Neural progenitor cell (in vitro differentiated cells): ENCODE measurements at regions not wholly inside any gene's neighbourhood (a gene's known extent, or its start where the extent isn't known, plus 50 kb on each side); places are given as distances from the start of the nearest gene placed in this dataset.

Experiments
- DNase-seq: peaks from one replicate; pipeline ENCODE4 v3.0.0-alpha.2; 2016; ENCODE audit warnings: low spot score
- H2AFZ ChIP-seq: fragments of 200-600 bp; sonication (generic); replicated peaks from 2 replicates; pipeline ENCODE4 v1.6.1; 2016; ENCODE audit warnings: antibody characterized with exemption
- H3F3A ChIP-seq: fragments of 200-600 bp; sonication (generic); 2 replicates; pipeline ENCODE4 v1.6.1; 2016; ENCODE audit warnings: antibody characterized with exemption, low read depth
- H3K27ac ChIP-seq: fragments of 200-600 bp; sonication (generic); 2 replicates; pipeline ENCODE4 v1.5.1; 2016; ENCODE audit warnings: mild to moderate bottlenecking
- H3K27me3 ChIP-seq: fragments of 200-600 bp; sonication (generic); 2 replicates; pipeline ENCODE4 v1.6.1; 2016; ENCODE audit warnings: mild to moderate bottlenecking, moderate library complexity
- H3K36me3 ChIP-seq: fragments of 200-600 bp; sonication (generic); 2 replicates; pipeline ENCODE4 v1.5.1; 2016
- H3K4me1 ChIP-seq: fragments of 200-600 bp; sonication (generic); 2 replicates; pipeline ENCODE4 v1.6.1; 2016; ENCODE audit warnings: mixed run types
- H3K4me2 ChIP-seq: fragments of 200-600 bp; sonication (generic); 2 replicates; pipeline ENCODE4 v1.6.1; 2016
- H3K4me3 ChIP-seq: fragments of 200-600 bp; sonication (generic); 2 replicates; pipeline ENCODE4 v1.5.1; 2016
- H3K79me2 ChIP-seq: fragments of 200-600 bp; sonication (generic); 2 replicates; pipeline ENCODE4 v1.6.1; 2016; ENCODE audit warnings: low read depth
- H3K9ac ChIP-seq: fragments of 200-600 bp; sonication (generic); 2 replicates; pipeline ENCODE4 v1.6.1; 2016
- H3K9me3 ChIP-seq: fragments of 200-600 bp; sonication (generic); 2 replicates; pipeline ENCODE4 v1.5.1; 2016; ENCODE audit warnings: low read depth
- H4K20me1 ChIP-seq: fragments of 200-600 bp; sonication (generic); 2 replicates; pipeline ENCODE4 v1.6.1; 2016; ENCODE audit warnings: low read depth
- H3K27ac Mint-ChIP-seq: 3 replicates; pipeline ENCODE4 v1.8.0; 2021; ENCODE audit warnings: mixed read lengths
- H3K27me3 Mint-ChIP-seq: 2 replicates; pipeline ENCODE4 v1.8.0; 2022; ENCODE audit warnings: low read depth, mild to moderate bottlenecking, inconsistent platforms, moderate library complexity, mixed read lengths; ENCODE audit not compliant: insufficient read depth
- H3K36me3 Mint-ChIP-seq: 3 replicates; pipeline ENCODE4 v1.8.0; 2021; ENCODE audit warnings: mixed read lengths
- H3K4me1 Mint-ChIP-seq: 3 replicates; pipeline ENCODE4 v1.8.0; 2021; ENCODE audit warnings: mixed read lengths
- H3K4me3 Mint-ChIP-seq: 3 replicates; pipeline ENCODE4 v1.8.0; 2021; ENCODE audit warnings: mild to moderate bottlenecking, moderate library complexity, mixed read lengths
- H3K9me3 Mint-ChIP-seq: 3 replicates; pipeline ENCODE4 v1.8.0; 2020; ENCODE audit warnings: mixed read lengths
- CTCF ChIP-seq: fragments of 200-600 bp; sonication (generic); IDR thresholded peaks from 2 replicates; pipeline ENCODE4 v1.5.1; 2017; ENCODE audit warnings: antibody characterized with exemption, mild to moderate bottlenecking
- EZH2 ChIP-seq: fragments of 200-600 bp; sonication (generic); IDR thresholded peaks from 2 replicates; pipeline ENCODE4 v1.6.1; 2017; ENCODE audit warnings: antibody characterized with exemption, mild to moderate bottlenecking, moderate library complexity
- EZH2phosphoT487 ChIP-seq: fragments of 200-600 bp; sonication (generic); IDR thresholded peaks from 2 replicates; pipeline ENCODE4 v1.6.1; 2017; ENCODE audit warnings: antibody characterized with exemption

GRCh38 chr18:1774261-1774660, 797.0 kb downstream of the METTL4 start:
- no peaks in the 10 kb centered on the region for H3K36me3 Mint-ChIP-seq
- no peak for DNase-seq
- H3K27ac ChIP-seq: no peak overlapping the region
- TF ChIP-seq CTCF (no peak), EZH2 (no peak), EZH2phosphoT487 (no peak)
- H3K4me3 ChIP-seq: no peak overlapping the region
- H3K4me1 Mint-ChIP-seq: no peaks in the 10 kb centered on the region
- H3K4me2 ChIP-seq: no peak overlapping the region
- no peaks in the 10 kb centered on the region for H3K27me3 ChIP-seq
- H3K27ac Mint-ChIP-seq: no peak overlapping the region
- no peaks in the 10 kb centered on the region for H3K9me3 Mint-ChIP-seq
- H3K9ac ChIP-seq: no peak overlapping the region
- no peaks in the 10 kb centered on the region for H3K36me3 ChIP-seq
- H3K9me3 ChIP-seq: no peaks in the 10 kb centered on the region
- no peaks in the 10 kb centered on the region for H3K4me1 ChIP-seq
- no peaks in the 10 kb centered on the region for H3K79me2 ChIP-seq
- no peaks in the 10 kb centered on the region for H3F3A ChIP-seq
- no peak overlapping the region for H3K4me3 Mint-ChIP-seq
- H2AFZ ChIP-seq: no peak overlapping the region
- no peaks in the 10 kb centered on the region for H4K20me1 ChIP-seq
- peaks cover 3% of the 10 kb centered on the region for H3K27me3 Mint-ChIP-seq

GRCh38 chr18:1777843-1778242, 793.5 kb downstream of the METTL4 start:
- H3K9ac ChIP-seq: no peak overlapping the region
- no peaks in the 10 kb centered on the region for H3K36me3 ChIP-seq
- Mint-ChIP-seq H3K9me3 (no peaks in the 10 kb centered on the region), H3K4me1 (no peaks in the 10 kb centered on the region), H3K4me3 (no peak overlapping the region), H3K27ac (no peak overlapping the region), H3K36me3 (no peaks in the 10 kb centered on the region), H3K27me3 (peaks cover 3% of the 10 kb centered on the region)
- no peaks in the 10 kb centered on the region for H3K9me3 ChIP-seq
- no peak overlapping the region for H2AFZ ChIP-seq
- TF ChIP-seq EZH2: no peak
- no peaks in the 10 kb centered on the region for H3K79me2 ChIP-seq
- H3F3A ChIP-seq: no peaks in the 10 kb centered on the region
- no peaks in the 10 kb centered on the region for H3K27me3 ChIP-seq
- H3K4me3 ChIP-seq: no peak overlapping the region
- no peaks in the 10 kb centered on the region for H3K4me1 ChIP-seq
- no peak overlapping the region for H3K27ac ChIP-seq
- H3K4me2 ChIP-seq: no peak overlapping the region
- DNase-seq: no peak
- H4K20me1 ChIP-seq: no peaks in the 10 kb centered on the region

GRCh38 chr18:1778496-1779178, 792.7 kb downstream of the METTL4 start:
- Mint-ChIP-seq H3K4me1 (peaks cover 4% of the 10 kb centered on the region), H3K27me3 (peaks cover 3% of the 10 kb centered on the region), H3K27ac (no peak overlapping the region), H3K9me3 (no peaks in the 10 kb centered on the region), H3K4me3 (no peak overlapping the region), H3K36me3 (no peaks in the 10 kb centered on the region)
- no peaks in the 10 kb centered on the region for H3K36me3 ChIP-seq
- no peaks in the 10 kb centered on the region for H4K20me1 ChIP-seq
- no peaks in the 10 kb centered on the region for H3K4me1 ChIP-seq
- H3K9me3 ChIP-seq: no peaks in the 10 kb centered on the region
- TF ChIP-seq EZH2: no peak
- no peak for TF ChIP-seq EZH2phosphoT487
- TF ChIP-seq CTCF: no peak
- DNase-seq: no peak
- H3K4me2 ChIP-seq: no peak overlapping the region
- H3K9ac ChIP-seq: no peak overlapping the region
- H3F3A ChIP-seq: peaks cover 3% of the 10 kb centered on the region
- no peak overlapping the region for H2AFZ ChIP-seq
- H3K27me3 ChIP-seq: no peaks in the 10 kb centered on the region
- H3K4me3 ChIP-seq: no peak overlapping the region
- H3K79me2 ChIP-seq: no peaks in the 10 kb centered on the region
- H3K27ac ChIP-seq: no peak overlapping the region

GRCh38 chr18:1779587-1779986, 791.7 kb downstream of the METTL4 start:
- peaks cover 4% of the 10 kb centered on the region for H3K4me1 ChIP-seq
- H3K4me3 ChIP-seq: no peak overlapping the region
- Mint-ChIP-seq H3K9me3 (no peaks in the 10 kb centered on the region), H3K4me3 (no peak overlapping the region), H3K36me3 (no peaks in the 10 kb centered on the region), H3K27me3 (no peaks in the 10 kb centered on the region), H3K27ac (no peak overlapping the region), H3K4me1 (peaks cover 12% of the 10 kb centered on the region)
- H2AFZ ChIP-seq: no peak overlapping the region
- H3K79me2 ChIP-seq: no peaks in the 10 kb centered on the region
- no peak overlapping the region for H3K4me2 ChIP-seq
- H4K20me1 ChIP-seq: no peaks in the 10 kb centered on the region
- H3K27me3 ChIP-seq: no peaks in the 10 kb centered on the region
- H3K9me3 ChIP-seq: no peaks in the 10 kb centered on the region
- no peak for DNase-seq
- no peak overlapping the region for H3K9ac ChIP-seq
- no peaks in the 10 kb centered on the region for H3K36me3 ChIP-seq
- TF ChIP-seq CTCF (no peak), EZH2 (no peak), EZH2phosphoT487 (no peak)
- no peak overlapping the region for H3K27ac ChIP-seq
- H3F3A ChIP-seq: peaks cover 9% of the 10 kb centered on the region
